ENCODE measurements at regions not wholly inside any gene's neighbourhood (a gene's known extent, or its start where the extent isn't known, plus 50 kb on each side); places are given as distances from the start of the nearest gene placed in this dataset.

GRCh38 chr2:67037655-67038054 is 359.5 kb upstream of the ETAA1 start:
- no CpG with 5 or more reads among the region's 8 CpGs for WGBS (ENCODE audit: extremely low coverage, insufficient read length, low lambda C conversion rate)
- no peak overlapping the region for H2BK5ac ChIP-seq (ENCODE audit: insufficient read length, low read length)
- no peak overlapping the region for H2BK20ac ChIP-seq (ENCODE audit: low read depth, low read length, poor library complexity, severe bottlenecking)
- no peak overlapping the region for H2AFZ ChIP-seq (ENCODE audit: low read length)
- H4K20me1 ChIP-seq (ENCODE audit: control insufficient read depth, insufficient read depth, insufficient read length): no peaks in the 10 kb centered on the region
- no peak overlapping the region for H3K27ac ChIP-seq (ENCODE audit: insufficient read length, low read depth, low read length)
- H3K23me2 ChIP-seq (ENCODE audit: insufficient read length, low read depth, low read length, poor library complexity, severe bottlenecking): no peaks in the 10 kb centered on the region
- H4K91ac ChIP-seq (ENCODE audit: insufficient read length, low read depth, low read length): no peak overlapping the region
- no peak overlapping the region for H2BK15ac ChIP-seq (ENCODE audit: low read depth, low read length)
- no peaks in the 10 kb centered on the region for H3K79me2 ChIP-seq (ENCODE audit: insufficient read depth, low read length)
- Mint-ChIP-seq H3K36me3 (ENCODE audit: insufficient read depth in 1 of 3, low read depth in 3 of 3) (no peaks in the 10 kb centered on the region), H3K4me3 (no peak overlapping the region), H3K4me1 (no peaks in the 10 kb centered on the region), H3K27ac (no peak overlapping the region), H3K27me3 (ENCODE audit: low read depth) (no peaks in the 10 kb centered on the region), H3K9me3 (no peaks in the 10 kb centered on the region)
- H3K56ac ChIP-seq (ENCODE audit: insufficient read length, low read depth, low read length): no peak overlapping the region
- no peak overlapping the region for H3K14ac ChIP-seq (ENCODE audit: insufficient read depth, low read length)
- no peak overlapping the region for H3K9ac ChIP-seq (ENCODE audit: extremely low read depth, insufficient read length, low read length)
- H3T11ph ChIP-seq (ENCODE audit: low read length): no peak overlapping the region
- H3K18ac ChIP-seq (ENCODE audit: insufficient read length, low read depth, low read length): no peak overlapping the region
- H3K4me2 ChIP-seq (ENCODE audit: insufficient read depth, insufficient read length, low read length): no peak overlapping the region
- H3K27me3 ChIP-seq (ENCODE audit: insufficient read depth, low read length): no peaks in the 10 kb centered on the region
- H3K79me1 ChIP-seq (ENCODE audit: insufficient read depth, low read depth, low read length, poor library complexity, severe bottlenecking): no peaks in the 10 kb centered on the region
- H3K9me3 ChIP-seq (ENCODE audit: control insufficient read depth, low read depth, low read length): no peaks in the 10 kb centered on the region
- no peak overlapping the region for H2BK12ac ChIP-seq (ENCODE audit: insufficient read length, low read depth, low read length)
- no peak for DNase-seq
- no peaks in the 10 kb centered on the region for H3K4me1 ChIP-seq (ENCODE audit: insufficient read depth, low read length)
- H4K5ac ChIP-seq (ENCODE audit: insufficient read length, low read depth, low read length): no peak overlapping the region
- H2BK120ac ChIP-seq (ENCODE audit: low read depth, low read length, poor library complexity, severe bottlenecking): no peak overlapping the region
- no peak overlapping the region for H4K8ac ChIP-seq (replicated peaks; ENCODE audit: insufficient read length, low read depth, low read length)
- no peak overlapping the region for H2AK5ac ChIP-seq (ENCODE audit: insufficient read length, low read length)
- TF ChIP-seq, protein P1, sequence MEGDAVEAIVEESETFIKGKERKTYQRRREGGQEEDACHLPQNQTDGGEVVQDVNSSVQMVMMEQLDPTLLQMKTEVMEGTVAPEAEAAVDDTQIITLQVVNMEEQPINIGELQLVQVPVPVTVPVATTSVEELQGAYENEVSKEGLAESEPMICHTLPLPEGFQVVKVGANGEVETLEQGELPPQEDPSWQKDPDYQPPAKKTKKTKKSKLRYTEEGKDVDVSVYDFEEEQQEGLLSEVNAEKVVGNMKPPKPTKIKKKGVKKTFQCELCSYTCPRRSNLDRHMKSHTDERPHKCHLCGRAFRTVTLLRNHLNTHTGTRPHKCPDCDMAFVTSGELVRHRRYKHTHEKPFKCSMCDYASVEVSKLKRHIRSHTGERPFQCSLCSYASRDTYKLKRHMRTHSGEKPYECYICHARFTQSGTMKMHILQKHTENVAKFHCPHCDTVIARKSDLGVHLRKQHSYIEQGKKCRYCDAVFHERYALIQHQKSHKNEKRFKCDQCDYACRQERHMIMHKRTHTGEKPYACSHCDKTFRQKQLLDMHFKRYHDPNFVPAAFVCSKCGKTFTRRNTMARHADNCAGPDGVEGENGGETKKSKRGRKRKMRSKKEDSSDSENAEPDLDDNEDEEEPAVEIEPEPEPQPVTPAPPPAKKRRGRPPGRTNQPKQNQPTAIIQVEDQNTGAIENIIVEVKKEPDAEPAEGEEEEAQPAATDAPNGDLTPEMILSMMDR (conservative IDR thresholded peaks at IDR 0.05): no peak
- no peak overlapping the region for H3K23ac ChIP-seq (ENCODE audit: insufficient read length, low read depth, low read length)
- no peak overlapping the region for H3K4ac ChIP-seq (ENCODE audit: low read depth, low read length)

Measured in H9 (cell line).